HepG2 (cell line): ENCODE measurements at regions not wholly inside any gene's neighbourhood (a gene's known extent, or its start where the extent isn't known, plus 50 kb on each side); places are given as distances from the start of the nearest gene placed in this dataset.

ENCODE experiments used
- ATAC-seq: fragments of 200-7000 bp; cut with Tn5 transposase; 3 replicates; pipeline ENCODE4 v1.9.1; 2020; ENCODE audit warnings: mild to moderate bottlenecking, moderate library complexity
- BruUV-seq: library from RNA; stranded (reverse); fragments of 400-500 nt; replicated peaks from 2 replicates; lab custom pipeline; 2021; lab: Mats Ljungman, UMichigan
- CTCF ChIA-PET: fragments of 300-600 bp; formaldehyde crosslinking; extraction: SDS; loops from one replicate; lab custom pipeline; 2021; ENCODE audit warnings: low total read pairs, inconsistent platforms, low intra/inter-chr PET ratio; lab: Yijun Ruan, JAX
- POLR2A ChIA-PET: fragments of 350-600 bp; sonication (Branson Sonifier 250); formaldehyde crosslinking; loops from one replicate; lab custom pipeline; 2020; ENCODE audit warnings: antibody characterized with exemption, inconsistent platforms; lab: Yijun Ruan, JAX
- DNase-seq: peaks from one replicate; pipeline ENCODE4 v3.0.0-alpha.2; 2015; ENCODE audit warnings: low spot score
- FAIRE-seq: peaks from 3 replicates; lab custom pipeline; 2011; peaks lifted over from hg19 to GRCh38; lab: Jason Lieb, UNC
- H2AFZ ChIP-seq: one replicate; pipeline ENCODE4 v1.6.1; 2011; ENCODE audit warnings: low read length, inconsistent platforms
- H3K27ac ChIP-seq: fragments of 300-600 bp; 3 replicates; pipeline ENCODE4 v1.8.0; 2011; ENCODE audit warnings: mixed run types, mild to moderate bottlenecking, mixed read lengths, low read length, inconsistent platforms; ENCODE audit not compliant: insufficient read depth; ENCODE audit errors: extremely low read length
- H3K27me3 ChIP-seq, 2 experiments: fragments of 200-600 bp in 1 of 2; 2 replicates in 1 of 2; 3 replicates in 1 of 2; pipeline versions ENCODE4 v1.6.0 to v1.8.0; 2011; ENCODE audit warnings: low read length in 2 of 2, mild to moderate bottlenecking in 2 of 2, moderate library complexity in 2 of 2, inconsistent platforms in 1 of 2; ENCODE audit not compliant: insufficient read depth in 2 of 2, control insufficient read depth in 1 of 2
- H3K36me3 ChIP-seq, 2 experiments: fragments of 200-600 bp in 1 of 2; replicated peaks in 1 of 2; 2 replicates in 1 of 2; 3 replicates in 1 of 2; pipeline versions ENCODE4 v1.5.1 to v1.8.0; 2011; ENCODE audit warnings: low read length in 2 of 2, inconsistent platforms in 1 of 2; ENCODE audit not compliant: insufficient read depth in 2 of 2, control insufficient read depth in 1 of 2
- H3K4me1 ChIP-seq: 2 replicates; pipeline ENCODE4 v1.5.1; 2012; ENCODE audit warnings: low read length, inconsistent platforms; ENCODE audit not compliant: insufficient read depth
- H3K4me2 ChIP-seq: 2 replicates; pipeline ENCODE4 v1.6.0; 2011; ENCODE audit warnings: low read depth, low read length, inconsistent platforms
- H3K4me3 ChIP-seq, 3 experiments: fragments of 200-600 bp in 1 of 3; sonication (generic), shearing (Covaris generic) in 1 of 3; replicated peaks in 1 of 3; 2 replicates each; pipeline ENCODE4 v1.5.1; 2011 to 2016; ENCODE audit warnings: low read length in 3 of 3, inconsistent platforms in 2 of 3, low read depth in 2 of 3, mild to moderate bottlenecking in 2 of 3, control low read depth in 1 of 3, mixed read lengths in 1 of 3; ENCODE audit not compliant: insufficient read depth in 1 of 3
- H3K79me2 ChIP-seq: one replicate; pipeline ENCODE4 v1.6.1; 2011; ENCODE audit warnings: low read length, inconsistent platforms; ENCODE audit not compliant: insufficient read depth
- H3K9ac ChIP-seq: 2 replicates; pipeline ENCODE4 v1.6.0; 2011; ENCODE audit warnings: mild to moderate bottlenecking, low read depth, low read length, inconsistent platforms; ENCODE audit not compliant: insufficient read depth
- H3K9me3 ChIP-seq: 2 replicates; pipeline ENCODE4 v1.5.1; 2012; ENCODE audit warnings: mild to moderate bottlenecking, low read length
- H4K20me1 ChIP-seq: 2 replicates; pipeline ENCODE4 v1.6.0; 2011; ENCODE audit warnings: inconsistent platforms, mild to moderate bottlenecking, low read length, moderate library complexity; ENCODE audit not compliant: insufficient read depth
- ELF3 ChIP-seq: IDR thresholded peaks from 2 replicates; pipeline ENCODE4 v1.6.1; 2016; ENCODE audit warnings: missing genetic modification reagents, missing compliant biosample characterization
- EP300 ChIP-seq, 3 experiments: sonication (generic) in 1 of 3; formaldehyde crosslinking in 1 of 3; IDR thresholded peaks; 2 replicates each; pipeline versions ENCODE4 v1.5.1 to v1.6.1; 2011 to 2020; ENCODE audit warnings: low read depth in 2 of 3, low read length in 2 of 3, borderline replicate concordance in 1 of 3, improper control_type of control experiment in 1 of 3, mild to moderate bottlenecking in 1 of 3, missing genetic modification reagents in 1 of 3, moderate library complexity in 1 of 3
- HNRNPL ChIP-seq: fragments of 200-400 bp; formaldehyde crosslinking; IDR thresholded peaks from 2 replicates; pipeline ENCODE4 v1.6.1; 2017; ENCODE audit warnings: mild to moderate bottlenecking, low read depth, low read length
- MED8 ChIP-seq: sonication (generic); formaldehyde crosslinking; IDR thresholded peaks from 2 replicates; pipeline ENCODE4 v1.8.1; 2023; ENCODE audit warnings: mild to moderate bottlenecking, missing genetic modification reagents; ENCODE audit not compliant: insufficient replicate concordance
- RFXANK ChIP-seq: IDR thresholded peaks from 2 replicates; pipeline ENCODE4 v1.6.1; 2016
- TCF7L2 ChIP-seq: IDR thresholded peaks from 2 replicates; pipeline ENCODE4 v1.6.1; 2011; ENCODE audit warnings: mild to moderate bottlenecking, low read depth, low read length, moderate library complexity
- ZNF207 ChIP-seq: fragments of 450-650 bp; IDR thresholded peaks from 2 replicates; pipeline ENCODE4 v1.6.1; 2016; ENCODE audit warnings: antibody characterized with exemption, borderline replicate concordance
- WGBS: methylation state at CpG from one replicate; pipeline ENCODE4 v1.1.6; 2017; ENCODE audit warnings: low lambda C conversion rate; 5-methylcytosine and 5-hydroxymethylcytosine counted together
- in situ Hi-C: cut with HindIII; loops from 2 replicates; pipeline ENCODE4 v1.10.0; 2017; ENCODE audit warnings: low pct_unique_long_range_greater_than_20kb; ENCODE audit not compliant: extremely low pct_ligation_motif_present
- intact Hi-C: fragments of 100-400 bp; cut with micrococcal nuclease; formaldehyde crosslinking; loops from one replicate; pipeline ENCODE4 v1.10.0; 2022; ENCODE audit not compliant: unreplicated experiment
- TF ChIP-seq, protein P1 (sequence below): sonication (generic); formaldehyde crosslinking; IDR thresholded peaks from 2 replicates; pipeline ENCODE4 v1.9.0; 2021; ENCODE audit warnings: missing genetic modification reagents, mild to moderate bottlenecking, borderline replicate concordance
- TF ChIP-seq, protein P2 (sequence below): IDR thresholded peaks from 2 replicates; pipeline ENCODE4 v1.6.1; 2016
- TF ChIP-seq, protein P3 (sequence below): IDR thresholded peaks from 2 replicates; pipeline ENCODE4 v1.6.1; 2016
- TF ChIP-seq, protein P4 (sequence below): sonication (generic); formaldehyde crosslinking; conservative IDR thresholded peaks from 2 replicates; pipeline ENCODE4 v1.4.0; 2020; ENCODE audit warnings: missing genetic modification reagents

DNA sequence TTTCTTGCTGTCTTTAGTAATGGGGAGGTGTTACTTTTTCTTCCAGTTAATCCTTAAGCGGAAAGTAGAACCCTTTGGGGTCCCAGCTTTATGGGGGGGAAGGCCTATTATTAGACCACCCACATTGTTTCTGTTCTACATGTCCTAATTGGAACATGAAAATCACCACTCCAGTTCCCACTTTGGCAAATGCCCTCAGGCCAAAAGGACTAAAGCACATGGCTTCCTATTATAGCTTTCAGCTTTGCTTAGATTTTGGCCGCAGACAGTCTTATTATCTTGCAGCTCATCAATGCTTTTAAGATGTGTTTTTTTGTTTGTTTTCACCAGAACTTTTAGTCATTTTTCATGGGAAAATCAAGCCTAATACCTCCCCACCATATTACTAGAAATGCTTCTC, 296.8 kb upstream of the ANKH start (continued):
- TF ChIP-seq, protein P1, sequence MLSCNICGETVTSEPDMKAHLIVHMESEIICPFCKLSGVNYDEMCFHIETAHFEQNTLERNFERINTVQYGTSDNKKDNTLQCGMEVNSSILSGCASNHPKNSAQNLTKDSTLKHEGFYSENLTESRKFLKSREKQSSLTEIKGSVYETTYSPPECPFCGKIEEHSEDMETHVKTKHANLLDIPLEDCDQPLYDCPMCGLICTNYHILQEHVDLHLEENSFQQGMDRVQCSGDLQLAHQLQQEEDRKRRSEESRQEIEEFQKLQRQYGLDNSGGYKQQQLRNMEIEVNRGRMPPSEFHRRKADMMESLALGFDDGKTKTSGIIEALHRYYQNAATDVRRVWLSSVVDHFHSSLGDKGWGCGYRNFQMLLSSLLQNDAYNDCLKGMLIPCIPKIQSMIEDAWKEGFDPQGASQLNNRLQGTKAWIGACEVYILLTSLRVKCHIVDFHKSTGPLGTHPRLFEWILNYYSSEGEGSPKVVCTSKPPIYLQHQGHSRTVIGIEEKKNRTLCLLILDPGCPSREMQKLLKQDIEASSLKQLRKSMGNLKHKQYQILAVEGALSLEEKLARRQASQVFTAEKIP (CRISPR knock-in tag): no peak

DNA sequence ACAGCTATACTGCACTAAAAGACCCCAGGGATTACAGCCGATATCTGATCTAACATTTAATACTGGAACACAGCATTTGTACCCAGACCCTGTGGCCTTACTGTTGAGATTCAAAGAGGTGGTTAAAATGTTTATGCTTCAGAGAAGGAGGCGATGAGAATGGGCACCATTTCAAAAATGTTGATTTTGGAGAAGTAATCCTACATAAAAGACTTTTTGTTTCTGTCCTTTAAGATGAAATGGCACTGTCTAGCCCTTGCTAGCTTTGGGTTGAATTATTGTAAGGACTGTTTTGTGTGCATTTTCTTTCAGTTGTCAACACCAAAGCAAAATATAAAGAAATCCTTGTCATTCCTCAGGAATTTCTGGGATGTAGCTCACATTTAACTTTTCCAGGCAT, 288.5 kb upstream of the ANKH start:
- no TSS peak for BruUV-seq
- no peak overlapping the region for H2AFZ ChIP-seq
- H3K27ac ChIP-seq: no peak overlapping the region
- intact Hi-C loops: no loop called here
- DNase-seq (no peak), FAIRE-seq (no peak), ATAC-seq (no peak)
- no peaks in the 10 kb centered on the region for H4K20me1 ChIP-seq
- no peaks in the 10 kb centered on the region for H3K9me3 ChIP-seq
- no peaks in the 10 kb centered on the region for H3K36me3 ChIP-seq
- no peak overlapping the region for H3K9ac ChIP-seq
- H3K4me3 ChIP-seq: no peak overlapping the region
- ChIA-PET CTCF (no interaction called here), POLR2A (no interaction called here)
- no peaks in the 10 kb centered on the region for H3K4me1 ChIP-seq
- H3K79me2 ChIP-seq: no peaks in the 10 kb centered on the region
- in situ Hi-C loops: no loop called here
- WGBS: 3% methylated on average over 2 of the region's 2 CpGs
- H3K4me2 ChIP-seq: no peak overlapping the region
- H3K27me3 ChIP-seq: no peaks in the 10 kb centered on the region; a peak in 1 of 5 replicates
- no peak for TF ChIP-seq MED8 (CRISPR knock-in tag)
- no peak for TF ChIP-seq ELF3 (CRISPR knock-in tag)
- TF ChIP-seq TCF7L2: no peak
- TF ChIP-seq, protein P2, sequence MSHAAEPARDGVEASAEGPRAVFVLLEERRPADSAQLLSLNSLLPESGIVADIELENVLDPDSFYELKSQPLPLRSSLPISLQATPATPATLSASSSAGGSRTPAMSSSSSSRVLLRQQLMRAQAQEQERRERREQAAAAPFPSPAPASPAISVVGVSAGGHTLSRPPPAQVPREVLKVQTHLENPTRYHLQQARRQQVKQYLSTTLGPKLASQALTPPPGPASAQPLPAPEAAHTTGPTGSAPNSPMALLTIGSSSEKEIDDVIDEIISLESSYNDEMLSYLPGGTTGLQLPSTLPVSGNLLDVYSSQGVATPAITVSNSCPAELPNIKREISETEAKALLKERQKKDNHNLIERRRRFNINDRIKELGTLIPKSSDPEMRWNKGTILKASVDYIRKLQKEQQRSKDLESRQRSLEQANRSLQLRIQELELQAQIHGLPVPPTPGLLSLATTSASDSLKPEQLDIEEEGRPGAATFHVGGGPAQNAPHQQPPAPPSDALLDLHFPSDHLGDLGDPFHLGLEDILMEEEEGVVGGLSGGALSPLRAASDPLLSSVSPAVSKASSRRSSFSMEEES (CRISPR knock-in tag): no peak
- TF ChIP-seq, protein P3, sequence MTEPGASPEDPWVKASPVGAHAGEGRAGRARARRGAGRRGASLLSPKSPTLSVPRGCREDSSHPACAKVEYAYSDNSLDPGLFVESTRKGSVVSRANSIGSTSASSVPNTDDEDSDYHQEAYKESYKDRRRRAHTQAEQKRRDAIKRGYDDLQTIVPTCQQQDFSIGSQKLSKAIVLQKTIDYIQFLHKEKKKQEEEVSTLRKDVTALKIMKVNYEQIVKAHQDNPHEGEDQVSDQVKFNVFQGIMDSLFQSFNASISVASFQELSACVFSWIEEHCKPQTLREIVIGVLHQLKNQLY (CRISPR knock-in tag): no peak
- TF ChIP-seq HNRNPL: no peak
- TF ChIP-seq EP300 (IDR thresholded peaks at IDR 0.05; ENCODE audit: low read depth in 2 of 2, low read length in 2 of 2): no peak
- TF ChIP-seq EP300 (CRISPR knock-in tag; IDR thresholded peaks at IDR 0.05; ENCODE audit: borderline replicate concordance): no peak
- no peak for TF ChIP-seq RFXANK (CRISPR knock-in tag)
- no peak for TF ChIP-seq ZNF207
- TF ChIP-seq, protein P4, sequence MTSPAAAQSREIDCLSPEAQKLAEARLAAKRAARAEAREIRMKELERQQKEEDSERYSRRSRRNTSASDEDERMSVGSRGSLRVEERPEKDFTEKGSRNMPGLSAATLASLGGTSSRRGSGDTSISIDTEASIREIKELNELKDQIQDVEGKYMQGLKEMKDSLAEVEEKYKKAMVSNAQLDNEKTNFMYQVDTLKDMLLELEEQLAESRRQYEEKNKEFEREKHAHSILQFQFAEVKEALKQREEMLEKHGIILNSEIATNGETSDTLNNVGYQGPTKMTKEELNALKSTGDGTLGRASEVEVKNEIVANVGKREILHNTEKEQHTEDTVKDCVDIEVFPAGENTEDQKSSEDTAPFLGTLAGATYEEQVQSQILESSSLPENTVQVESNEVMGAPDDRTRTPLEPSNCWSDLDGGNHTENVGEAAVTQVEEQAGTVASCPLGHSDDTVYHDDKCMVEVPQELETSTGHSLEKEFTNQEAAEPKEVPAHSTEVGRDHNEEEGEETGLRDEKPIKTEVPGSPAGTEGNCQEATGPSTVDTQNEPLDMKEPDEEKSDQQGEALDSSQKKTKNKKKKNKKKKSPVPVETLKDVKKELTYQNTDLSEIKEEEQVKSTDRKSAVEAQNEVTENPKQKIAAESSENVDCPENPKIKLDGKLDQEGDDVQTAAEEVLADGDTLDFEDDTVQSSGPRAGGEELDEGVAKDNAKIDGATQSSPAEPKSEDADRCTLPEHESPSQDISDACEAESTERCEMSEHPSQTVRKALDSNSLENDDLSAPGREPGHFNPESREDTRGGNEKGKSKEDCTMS: no peak
